PC-9 (cell line): ENCODE measurements at regions not wholly inside any gene's neighbourhood (a gene's known extent, or its start where the extent isn't known, plus 50 kb on each side); places are given as distances from the start of the nearest gene placed in this dataset.

ENCODE experiments used
- BruUV-seq: library from RNA; stranded (reverse); fragments of 400-500 nt; replicated peaks from 2 replicates; lab custom pipeline; 2021; lab: Mats Ljungman, UMichigan
- CTCF ChIA-PET: fragments of 300-600 bp; sonication (Branson Sonifier 250); formaldehyde crosslinking; loops from one replicate; lab custom pipeline; 2022; ENCODE audit warnings: antibody characterized with exemption; lab: Charles Lee
- POLR2A ChIA-PET: fragments of 300-600 bp; sonication (Branson Sonifier 250); formaldehyde crosslinking; loops from one replicate; lab custom pipeline; 2022; ENCODE audit warnings: antibody characterized with exemption; ENCODE audit not compliant: unreplicated experiment; lab: Charles Lee
- DNase-seq, 2 experiments: peaks; one replicate each; pipeline versions ENCODE4 v3.0.0 to v3.0.0-alpha.2; 2015 to 2022; ENCODE audit warnings: mixed read lengths in 1 of 2
- H2AFZ ChIP-seq: fragments of 200-600 bp; sonication (generic); 2 replicates; pipeline ENCODE4 v1.8.1; 2017; ENCODE audit warnings: antibody characterized with exemption
- H3F3A ChIP-seq: fragments of 200-600 bp; sonication (generic); 2 replicates; pipeline ENCODE4 v1.8.1; 2017; ENCODE audit warnings: antibody characterized with exemption, mild to moderate bottlenecking, low read depth; ENCODE audit not compliant: insufficient read depth
- H3K27ac ChIP-seq: fragments of 200-600 bp; sonication (generic); 2 replicates; pipeline ENCODE4 v1.6.1; 2016; ENCODE audit warnings: mixed run types
- H3K27me3 ChIP-seq: fragments of 200-600 bp; sonication (generic); 2 replicates; pipeline ENCODE4 v1.6.1; 2016; ENCODE audit warnings: low read depth, mixed run types; ENCODE audit not compliant: insufficient read depth
- H3K36me3 ChIP-seq: fragments of 200-600 bp; sonication (generic); 2 replicates; pipeline ENCODE4 v1.6.1; 2016; ENCODE audit warnings: low read depth, mixed run types
- H3K4me1 ChIP-seq: fragments of 200-600 bp; sonication (generic); replicated peaks from 2 replicates; pipeline ENCODE4 v1.6.1; 2016; ENCODE audit warnings: mixed run types; ENCODE audit not compliant: insufficient read depth
- H3K4me2 ChIP-seq: fragments of 200-600 bp; sonication (generic); 2 replicates; pipeline ENCODE4 v1.6.1; 2017; ENCODE audit warnings: mixed run types
- H3K4me3 ChIP-seq: fragments of 200-600 bp; sonication (generic); 2 replicates; pipeline ENCODE4 v1.6.1; 2016; ENCODE audit warnings: mixed run types
- H3K79me2 ChIP-seq: fragments of 200-600 bp; sonication (generic); 2 replicates; pipeline ENCODE4 v1.6.1; 2017; ENCODE audit warnings: low read depth, mixed run types
- H3K9me2 ChIP-seq: fragments of 200-600 bp; sonication (generic); 2 replicates; pipeline ENCODE4 v1.8.1; 2017; ENCODE audit warnings: mild to moderate bottlenecking; ENCODE audit not compliant: insufficient read depth
- H3K9me3 ChIP-seq: fragments of 200-600 bp; sonication (generic); 2 replicates; pipeline ENCODE4 v1.8.1; 2016; ENCODE audit warnings: low read depth; ENCODE audit not compliant: insufficient read depth
- H4K20me1 ChIP-seq: fragments of 200-600 bp; sonication (generic); 2 replicates; pipeline ENCODE4 v1.8.1; 2017; ENCODE audit not compliant: insufficient read depth
- CTCF ChIP-seq: fragments of 200-600 bp; sonication (generic); conservative IDR thresholded peaks from 2 replicates; pipeline ENCODE4 v1.6.1; 2017; ENCODE audit warnings: mixed run types, antibody characterized with exemption, mild to moderate bottlenecking, moderate library complexity
- EZH2 ChIP-seq: fragments of 200-600 bp; sonication (generic); IDR thresholded peaks from 2 replicates; pipeline ENCODE4 v1.8.0; 2017; ENCODE audit warnings: antibody characterized with exemption, low read depth
- intact Hi-C: fragments of 100-400 bp; cut with micrococcal nuclease; formaldehyde crosslinking; loops from one replicate; pipeline ENCODE4 v1.10.0; 2022; ENCODE audit not compliant: unreplicated experiment

- CTCF ChIA-PET: interaction anchor here (0.5 kb wide), 1 partner anchor 1954 kb away, joined by 3 read pairs; no protein-coding TSS in a partner anchor
- Histone ChIP-seq H3K4me1 (no peaks in the 10 kb centered on the region), H3K79me2 (no peaks in the 10 kb centered on the region), H3K4me2 (no peak overlapping the region), H3F3A (no peaks in the 10 kb centered on the region), H3K36me3 (no peaks in the 10 kb centered on the region), H3K27me3 (no peaks in the 10 kb centered on the region), H3K9me3 (no peaks in the 10 kb centered on the region), H3K4me3 (no peak overlapping the region), H2AFZ (no peak overlapping the region), H3K27ac (no peak overlapping the region), H3K9me2 (no peaks in the 10 kb centered on the region), H4K20me1 (no peaks in the 10 kb centered on the region)
- DNase-seq: no peak
- POLR2A ChIA-PET: no interaction called here
- TF ChIP-seq CTCF (no peak), EZH2 (no peak)
- BruUV-seq: no TSS peak
- intact Hi-C loops: no loop called here
Measured at GRCh38 chr1:83596331-83596730, 402.6 kb downstream of the TTLL7 start.

GRCh38 chr1:83593073-83593472 lies 405.9 kb downstream of the TTLL7 start:
- Histone ChIP-seq H3K4me3 (no peak overlapping the region), H4K20me1 (no peaks in the 10 kb centered on the region), H3K9me2 (no peaks in the 10 kb centered on the region), H3K4me2 (no peak overlapping the region), H3K36me3 (no peaks in the 10 kb centered on the region), H3K79me2 (no peaks in the 10 kb centered on the region), H3F3A (no peaks in the 10 kb centered on the region), H3K27me3 (no peaks in the 10 kb centered on the region), H2AFZ (no peak overlapping the region), H3K9me3 (no peaks in the 10 kb centered on the region), H3K27ac (no peak overlapping the region), H3K4me1 (no peaks in the 10 kb centered on the region)
- TF ChIP-seq EZH2 (no peak), CTCF (no peak)
- BruUV-seq: no TSS peak
- ChIA-PET POLR2A (no interaction called here), CTCF (no interaction called here)
- DNase-seq: no peak
- intact Hi-C loops: no loop called here

- Histone ChIP-seq H3K27me3 (no peaks in the 10 kb centered on the region), H4K20me1 (no peaks in the 10 kb centered on the region), H2AFZ (no peak overlapping the region), H3K27ac (no peak overlapping the region), H3K4me1 (no peaks in the 10 kb centered on the region), H3K9me3 (no peaks in the 10 kb centered on the region), H3K4me3 (no peak overlapping the region), H3K9me2 (no peaks in the 10 kb centered on the region), H3F3A (no peaks in the 10 kb centered on the region), H3K79me2 (no peaks in the 10 kb centered on the region), H3K36me3 (no peaks in the 10 kb centered on the region), H3K4me2 (no peak overlapping the region)
- no peak for DNase-seq
- ChIA-PET POLR2A (no interaction called here), CTCF (no interaction called here)
- intact Hi-C loops: no loop called here
- no peak for TF ChIP-seq CTCF
- TF ChIP-seq EZH2: no peak
- BruUV-seq: no TSS peak
Measured at GRCh38 chr1:83588140-83588539, 410.8 kb downstream of the TTLL7 start.
